ENCODE measurements at regions not wholly inside any gene's neighbourhood (a gene's known extent, or its start where the extent isn't known, plus 50 kb on each side); places are given as distances from the start of the nearest gene placed in this dataset.

GRCh38 chrX:142134533-142134932, 70.6 kb downstream of the MAGEC2 start:
- TF ChIP-seq ZNF449 (CRISPR knock-in tag; IDR thresholded peaks at IDR 0.05), result no peak
- TF ChIP-seq EZH2 (IDR thresholded peaks at IDR 0.05; ENCODE audit: borderline replicate concordance, low read depth, low read length), result no peak
- no peak for TF ChIP-seq GTF2F1 (IDR thresholded peaks at IDR 0.05; ENCODE audit: low read depth, low read length)
- TF ChIP-seq MYC (IDR thresholded peaks at IDR 0.05; ENCODE audit: low read depth, low read length), result no peak
- TF ChIP-seq MYC (CRISPR knock-in tag; IDR thresholded peaks at IDR 0.05; ENCODE audit: borderline replicate concordance, low read depth), result no peak
- no peak for TF ChIP-seq POLR2AphosphoS5 (IDR thresholded peaks at IDR 0.05; ENCODE audit: control insufficient read depth, insufficient read depth, low read depth, low read length)
- TF ChIP-seq DIDO1 (tag; IDR thresholded peaks at IDR 0.05; ENCODE audit: low read depth), result no peak
- no peak for TF ChIP-seq RFX5 (IDR thresholded peaks at IDR 0.05; ENCODE audit: low read depth, low read length)
- no peak for TF ChIP-seq JUNB (CRISPR knock-in tag; conservative IDR thresholded peaks at IDR 0.05)
- TF ChIP-seq, protein P1, sequence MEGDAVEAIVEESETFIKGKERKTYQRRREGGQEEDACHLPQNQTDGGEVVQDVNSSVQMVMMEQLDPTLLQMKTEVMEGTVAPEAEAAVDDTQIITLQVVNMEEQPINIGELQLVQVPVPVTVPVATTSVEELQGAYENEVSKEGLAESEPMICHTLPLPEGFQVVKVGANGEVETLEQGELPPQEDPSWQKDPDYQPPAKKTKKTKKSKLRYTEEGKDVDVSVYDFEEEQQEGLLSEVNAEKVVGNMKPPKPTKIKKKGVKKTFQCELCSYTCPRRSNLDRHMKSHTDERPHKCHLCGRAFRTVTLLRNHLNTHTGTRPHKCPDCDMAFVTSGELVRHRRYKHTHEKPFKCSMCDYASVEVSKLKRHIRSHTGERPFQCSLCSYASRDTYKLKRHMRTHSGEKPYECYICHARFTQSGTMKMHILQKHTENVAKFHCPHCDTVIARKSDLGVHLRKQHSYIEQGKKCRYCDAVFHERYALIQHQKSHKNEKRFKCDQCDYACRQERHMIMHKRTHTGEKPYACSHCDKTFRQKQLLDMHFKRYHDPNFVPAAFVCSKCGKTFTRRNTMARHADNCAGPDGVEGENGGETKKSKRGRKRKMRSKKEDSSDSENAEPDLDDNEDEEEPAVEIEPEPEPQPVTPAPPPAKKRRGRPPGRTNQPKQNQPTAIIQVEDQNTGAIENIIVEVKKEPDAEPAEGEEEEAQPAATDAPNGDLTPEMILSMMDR (IDR thresholded peaks at IDR 0.05 in 2 of 3, conservative IDR thresholded peaks at IDR 0.05 in 1 of 3; ENCODE audit: insufficient read depth in 2 of 3, low read depth in 1 of 3, low read length in 3 of 3), result no peak
- no peak for TF ChIP-seq CEBPZ (IDR thresholded peaks at IDR 0.05; ENCODE audit: borderline replicate concordance, low read depth, low read length)

All from K562 (cell line).